PC-3 (cell line): ENCODE measurements at regions not wholly inside any gene's neighbourhood (a gene's known extent, or its start where the extent isn't known, plus 50 kb on each side); places are given as distances from the start of the nearest gene placed in this dataset.

Source experiments
- ATAC-seq: fragments of 200-7000 bp; cut with Tn5 transposase; 2 replicates; pipeline ENCODE4 v1.9.1; 2020; ENCODE audit warnings: mild to moderate bottlenecking, moderate library complexity
- BruUV-seq: library from RNA; stranded (reverse); fragments of 400-500 nt; replicated peaks from 2 replicates; lab custom pipeline; 2021; lab: Mats Ljungman, UMichigan
- CTCF ChIA-PET: fragments of 300-600 bp; sonication (Branson Sonifier 250); formaldehyde crosslinking; loops from one replicate; lab custom pipeline; 2022; ENCODE audit warnings: antibody characterized with exemption; lab: Charles Lee
- POLR2A ChIA-PET: fragments of 300-600 bp; sonication (Branson Sonifier 250); formaldehyde crosslinking; loops from one replicate; lab custom pipeline; 2022; ENCODE audit warnings: antibody characterized with exemption; ENCODE audit not compliant: unreplicated experiment; lab: Charles Lee
- DNase-seq: peaks from one replicate; pipeline ENCODE4 v3.0.0-alpha.2; 2015
- H2AFZ ChIP-seq: fragments of 300-600 bp; sonication (generic); 2 replicates; pipeline ENCODE4 v1.6.0; 2016; ENCODE audit warnings: antibody characterized with exemption, low read length
- H3F3A ChIP-seq: fragments of 300-600 bp; sonication (generic); one replicate; pipeline ENCODE4 v1.6.0; 2017; ENCODE audit warnings: antibody characterized with exemption, low read length, control low read depth, mild to moderate bottlenecking; ENCODE audit not compliant: unreplicated experiment
- H3K27ac ChIP-seq: fragments of 300-600 bp; sonication (generic); 2 replicates; pipeline ENCODE4 v1.5.1; 2016; ENCODE audit warnings: mild to moderate bottlenecking, low read length
- H3K27me3 ChIP-seq: fragments of 300-600 bp; sonication (generic); 2 replicates; pipeline ENCODE4 v1.6.1; 2016; ENCODE audit warnings: low read length, mixed read lengths
- H3K36me3 ChIP-seq: fragments of 300-600 bp; sonication (generic); 2 replicates; pipeline ENCODE4 v1.6.1; 2016; ENCODE audit warnings: low read depth, mixed run types, low read length, mixed read lengths
- H3K4me1 ChIP-seq: fragments of 300-600 bp; sonication (generic); 2 replicates; pipeline ENCODE4 v1.5.1; 2016; ENCODE audit warnings: low read length; ENCODE audit not compliant: insufficient read depth
- H3K4me2 ChIP-seq: fragments of 300-600 bp; sonication (generic); 2 replicates; pipeline ENCODE4 v1.6.0; 2016; ENCODE audit warnings: low read length
- H3K4me3 ChIP-seq: fragments of 300-600 bp; sonication (generic); 2 replicates; pipeline ENCODE4 v1.5.1; 2016; ENCODE audit warnings: mild to moderate bottlenecking, low read length, mixed read lengths
- H3K79me2 ChIP-seq: fragments of 300-600 bp; sonication (generic); 2 replicates; pipeline ENCODE4 v1.6.1; 2017; ENCODE audit warnings: low read length, mixed read lengths
- H3K9ac ChIP-seq: fragments of 300-600 bp; sonication (generic); 2 replicates; pipeline ENCODE4 v1.6.0; 2016; ENCODE audit warnings: mild to moderate bottlenecking, low read length
- H3K9me2 ChIP-seq: fragments of 300-600 bp; sonication (generic); replicated peaks from 2 replicates; pipeline ENCODE4 v1.6.1; 2016; ENCODE audit warnings: mixed run types, low read length, mixed read lengths
- H3K9me3 ChIP-seq: fragments of 300-600 bp; sonication (generic); 2 replicates; pipeline ENCODE4 v1.6.1; 2016; ENCODE audit warnings: low read length, mixed read lengths
- H4K20me1 ChIP-seq: fragments of 300-600 bp; sonication (generic); 2 replicates; pipeline ENCODE4 v1.6.1; 2016; ENCODE audit warnings: low read length, mixed read lengths
- EZH2 ChIP-seq: fragments of 300-600 bp; sonication (generic); IDR thresholded peaks from one replicate; pipeline ENCODE4 v1.6.1; 2017; ENCODE audit warnings: antibody characterized with exemption, mild to moderate bottlenecking, low read length; ENCODE audit not compliant: unreplicated experiment
- EZH2phosphoT487 ChIP-seq: fragments of 300-600 bp; sonication (generic); IDR thresholded peaks from 2 replicates; pipeline ENCODE4 v1.6.1; 2018; ENCODE audit warnings: mild to moderate bottlenecking, antibody characterized with exemption, low read length, borderline replicate concordance
- intact Hi-C: fragments of 100-400 bp; cut with micrococcal nuclease; formaldehyde crosslinking; loops from 2 replicates; pipeline ENCODE4 v1.9.0; 2023
- TF ChIP-seq, protein P1 (sequence below): fragments of 300-600 bp; sonication (generic); conservative IDR thresholded peaks from 2 replicates; pipeline ENCODE4 v1.5.1; 2017; ENCODE audit warnings: antibody characterized with exemption, low read depth, mild to moderate bottlenecking, low read length

GRCh38 chr9:22742401-22742800 is 295.8 kb downstream of the DMRTA1 start:
- Histone ChIP-seq H3K4me3 (no peak overlapping the region), H3K27me3 (no peaks in the 10 kb centered on the region), H3K9me2 (no peaks in the 10 kb centered on the region), H3K79me2 (no peaks in the 10 kb centered on the region), H3K36me3 (no peaks in the 10 kb centered on the region), H3K4me1 (no peaks in the 10 kb centered on the region), H3K4me2 (no peak overlapping the region), H3F3A (no peaks in the 10 kb centered on the region), H4K20me1 (no peaks in the 10 kb centered on the region), H3K9me3 (no peaks in the 10 kb centered on the region), H3K27ac (no peak overlapping the region), H2AFZ (no peak overlapping the region), H3K9ac (no peak overlapping the region)
- BruUV-seq = no TSS peak
- POLR2A ChIA-PET = no interaction called here
- ATAC-seq = no peak
- TF ChIP-seq, protein P1, sequence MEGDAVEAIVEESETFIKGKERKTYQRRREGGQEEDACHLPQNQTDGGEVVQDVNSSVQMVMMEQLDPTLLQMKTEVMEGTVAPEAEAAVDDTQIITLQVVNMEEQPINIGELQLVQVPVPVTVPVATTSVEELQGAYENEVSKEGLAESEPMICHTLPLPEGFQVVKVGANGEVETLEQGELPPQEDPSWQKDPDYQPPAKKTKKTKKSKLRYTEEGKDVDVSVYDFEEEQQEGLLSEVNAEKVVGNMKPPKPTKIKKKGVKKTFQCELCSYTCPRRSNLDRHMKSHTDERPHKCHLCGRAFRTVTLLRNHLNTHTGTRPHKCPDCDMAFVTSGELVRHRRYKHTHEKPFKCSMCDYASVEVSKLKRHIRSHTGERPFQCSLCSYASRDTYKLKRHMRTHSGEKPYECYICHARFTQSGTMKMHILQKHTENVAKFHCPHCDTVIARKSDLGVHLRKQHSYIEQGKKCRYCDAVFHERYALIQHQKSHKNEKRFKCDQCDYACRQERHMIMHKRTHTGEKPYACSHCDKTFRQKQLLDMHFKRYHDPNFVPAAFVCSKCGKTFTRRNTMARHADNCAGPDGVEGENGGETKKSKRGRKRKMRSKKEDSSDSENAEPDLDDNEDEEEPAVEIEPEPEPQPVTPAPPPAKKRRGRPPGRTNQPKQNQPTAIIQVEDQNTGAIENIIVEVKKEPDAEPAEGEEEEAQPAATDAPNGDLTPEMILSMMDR = no peak
- TF ChIP-seq EZH2 = no peak
- TF ChIP-seq EZH2phosphoT487 = no peak
- CTCF ChIA-PET = no interaction called here
- intact Hi-C loops = no loop called here
- DNase-seq = peak; percentile 28

- Histone ChIP-seq H3K36me3 (no peaks in the 10 kb centered on the region), H3K4me3 (no peak overlapping the region), H3K4me2 (no peak overlapping the region), H3K27me3 (no peaks in the 10 kb centered on the region), H3K9ac (no peak overlapping the region), H3K9me3 (no peaks in the 10 kb centered on the region), H4K20me1 (no peaks in the 10 kb centered on the region), H3K9me2 (no peaks in the 10 kb centered on the region), H3F3A (no peaks in the 10 kb centered on the region), H3K79me2 (no peaks in the 10 kb centered on the region), H2AFZ (no peak overlapping the region), H3K27ac (no peak overlapping the region), H3K4me1 (no peaks in the 10 kb centered on the region)
- TF ChIP-seq EZH2phosphoT487 (no peak), EZH2 (no peak)
- TF ChIP-seq, protein P1 = no peak
- intact Hi-C loops = no loop called here
- ChIA-PET POLR2A (no interaction called here), CTCF (no interaction called here)
- no peak for ATAC-seq
- no peak for DNase-seq
- BruUV-seq = no TSS peak
These were observed 327.0 kb downstream of the DMRTA1 start for GRCh38 chr9:22773501-22774220.

- TF ChIP-seq EZH2 = no peak
- TF ChIP-seq, protein P1 = no peak
- no peak for TF ChIP-seq EZH2phosphoT487
- intact Hi-C loops = no loop called here
- Histone ChIP-seq H3F3A (no peaks in the 10 kb centered on the region), H3K4me3 (no peak overlapping the region), H3K79me2 (no peaks in the 10 kb centered on the region), H3K9me2 (no peaks in the 10 kb centered on the region), H3K27me3 (no peaks in the 10 kb centered on the region), H3K9me3 (no peaks in the 10 kb centered on the region), H3K36me3 (no peaks in the 10 kb centered on the region), H2AFZ (no peak overlapping the region), H3K27ac (no peak overlapping the region), H4K20me1 (no peaks in the 10 kb centered on the region), H3K4me2 (no peak overlapping the region), H3K9ac (no peak overlapping the region), H3K4me1 (no peaks in the 10 kb centered on the region)
- no peak for DNase-seq
- POLR2A ChIA-PET = no interaction called here
- ATAC-seq = no peak
- no TSS peak for BruUV-seq
- CTCF ChIA-PET = no interaction called here
These were observed 343.7 kb downstream of the DMRTA1 start for GRCh38 chr9:22790329-22790728.
